GM23338 (cell line): ENCODE measurements at regions not wholly inside any gene's neighbourhood (a gene's known extent, or its start where the extent isn't known, plus 50 kb on each side); places are given as distances from the start of the nearest gene placed in this dataset.

Experiments
- EZH2 ChIP-seq: fragments of 200-600 bp; sonication (generic); IDR thresholded peaks from one replicate; pipeline ENCODE4 v1.8.0; 2017; ENCODE audit warnings: antibody characterized with exemption, mild to moderate bottlenecking, low read depth; ENCODE audit not compliant: unreplicated experiment
- EZH2phosphoT487 ChIP-seq: fragments of 200-600 bp; sonication (generic); IDR thresholded peaks from one replicate; pipeline ENCODE4 v1.8.1; 2018; ENCODE audit warnings: antibody characterized with exemption; ENCODE audit not compliant: unreplicated experiment
- POLR2AphosphoS5 ChIP-seq: IDR thresholded peaks from 2 replicates; pipeline ENCODE4 v1.6.1; 2016; ENCODE audit warnings: antibody characterized with exemption, low read depth
- TF ChIP-seq, protein P1 (sequence below), 2 experiments: fragments of 200-600 bp in 1 of 2; sonication (generic) in 1 of 2; conservative IDR thresholded peaks; 2 replicates each; pipeline versions ENCODE4 v1.5.1 to v1.6.1; 2016 to 2017; ENCODE audit warnings: antibody characterized with exemption in 2 of 2, low read depth in 2 of 2, mild to moderate bottlenecking in 2 of 2, moderate library complexity in 1 of 2
- TF ChIP-seq, protein P2 (sequence below): IDR thresholded peaks from 2 replicates; pipeline ENCODE4 v1.6.1; 2016; ENCODE audit warnings: antibody characterized with exemption

DNA sequence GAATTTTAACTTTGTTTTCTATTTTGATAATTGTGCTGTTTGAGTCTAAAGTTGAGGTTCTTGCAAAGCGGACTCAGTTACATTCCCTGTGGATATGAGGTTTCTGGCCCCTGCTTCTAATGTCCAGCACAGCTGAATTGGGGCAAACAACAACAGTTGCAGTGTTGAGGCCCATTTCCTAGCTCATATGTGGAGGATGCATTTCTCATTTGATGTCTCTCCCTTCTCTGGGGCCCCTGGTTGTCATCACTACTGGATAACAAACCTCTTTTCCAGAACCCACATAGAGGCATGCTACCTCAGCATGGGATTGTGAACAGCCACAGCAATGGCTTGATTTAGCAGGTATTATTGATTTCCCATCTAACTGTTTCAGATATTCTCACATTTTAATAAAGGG is 208.2 kb upstream of the VSTM2A start:
- TF ChIP-seq, protein P1, sequence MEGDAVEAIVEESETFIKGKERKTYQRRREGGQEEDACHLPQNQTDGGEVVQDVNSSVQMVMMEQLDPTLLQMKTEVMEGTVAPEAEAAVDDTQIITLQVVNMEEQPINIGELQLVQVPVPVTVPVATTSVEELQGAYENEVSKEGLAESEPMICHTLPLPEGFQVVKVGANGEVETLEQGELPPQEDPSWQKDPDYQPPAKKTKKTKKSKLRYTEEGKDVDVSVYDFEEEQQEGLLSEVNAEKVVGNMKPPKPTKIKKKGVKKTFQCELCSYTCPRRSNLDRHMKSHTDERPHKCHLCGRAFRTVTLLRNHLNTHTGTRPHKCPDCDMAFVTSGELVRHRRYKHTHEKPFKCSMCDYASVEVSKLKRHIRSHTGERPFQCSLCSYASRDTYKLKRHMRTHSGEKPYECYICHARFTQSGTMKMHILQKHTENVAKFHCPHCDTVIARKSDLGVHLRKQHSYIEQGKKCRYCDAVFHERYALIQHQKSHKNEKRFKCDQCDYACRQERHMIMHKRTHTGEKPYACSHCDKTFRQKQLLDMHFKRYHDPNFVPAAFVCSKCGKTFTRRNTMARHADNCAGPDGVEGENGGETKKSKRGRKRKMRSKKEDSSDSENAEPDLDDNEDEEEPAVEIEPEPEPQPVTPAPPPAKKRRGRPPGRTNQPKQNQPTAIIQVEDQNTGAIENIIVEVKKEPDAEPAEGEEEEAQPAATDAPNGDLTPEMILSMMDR (conservative IDR thresholded peaks at IDR 0.05; ENCODE audit: low read depth in 2 of 2), result no peak
- no peak for TF ChIP-seq POLR2AphosphoS5
- no peak for TF ChIP-seq EZH2phosphoT487
- TF ChIP-seq, protein P2, sequence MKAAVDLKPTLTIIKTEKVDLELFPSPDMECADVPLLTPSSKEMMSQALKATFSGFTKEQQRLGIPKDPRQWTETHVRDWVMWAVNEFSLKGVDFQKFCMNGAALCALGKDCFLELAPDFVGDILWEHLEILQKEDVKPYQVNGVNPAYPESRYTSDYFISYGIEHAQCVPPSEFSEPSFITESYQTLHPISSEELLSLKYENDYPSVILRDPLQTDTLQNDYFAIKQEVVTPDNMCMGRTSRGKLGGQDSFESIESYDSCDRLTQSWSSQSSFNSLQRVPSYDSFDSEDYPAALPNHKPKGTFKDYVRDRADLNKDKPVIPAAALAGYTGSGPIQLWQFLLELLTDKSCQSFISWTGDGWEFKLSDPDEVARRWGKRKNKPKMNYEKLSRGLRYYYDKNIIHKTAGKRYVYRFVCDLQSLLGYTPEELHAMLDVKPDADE, result no peak
- no peak for TF ChIP-seq EZH2
